EH (cell line): ENCODE measurements at regions not wholly inside any gene's neighbourhood (a gene's known extent, or its start where the extent isn't known, plus 50 kb on each side); places are given as distances from the start of the nearest gene placed in this dataset.

Experiments used
- DNase-seq: peaks from one replicate; pipeline ENCODE4 v3.0.0-alpha.2; 2015; ENCODE audit warnings: low read depth

DNA sequence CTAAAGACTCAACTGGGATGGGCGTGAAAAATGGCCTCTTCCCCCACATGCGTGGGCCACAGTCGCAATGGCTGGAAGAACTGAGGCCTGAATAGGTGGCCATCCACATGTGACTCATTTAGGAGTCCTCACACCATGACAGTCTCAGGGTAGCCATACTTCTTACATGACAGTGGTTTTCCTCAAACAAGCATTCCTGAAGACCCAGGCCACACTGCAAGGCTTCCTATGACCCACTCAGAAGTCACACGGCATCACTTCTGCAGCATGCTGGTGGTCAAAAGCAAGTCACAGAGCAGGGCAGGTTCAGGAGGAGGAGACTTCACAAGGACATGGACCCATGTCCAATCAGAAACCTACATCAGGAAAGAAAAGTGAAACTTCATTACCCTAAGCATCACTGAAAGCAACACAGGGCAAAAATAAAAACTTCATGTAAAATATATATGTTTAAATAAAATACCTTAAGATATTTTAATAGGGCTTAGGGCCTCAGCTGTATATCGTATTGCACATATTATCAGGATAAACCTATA is 257.1 kb downstream of the OPA1 start:
- no peak for DNase-seq

GRCh38 chr3:193851428-193851847 is 258.4 kb downstream of the OPA1 start:
- DNase-seq = no peak

DNA sequence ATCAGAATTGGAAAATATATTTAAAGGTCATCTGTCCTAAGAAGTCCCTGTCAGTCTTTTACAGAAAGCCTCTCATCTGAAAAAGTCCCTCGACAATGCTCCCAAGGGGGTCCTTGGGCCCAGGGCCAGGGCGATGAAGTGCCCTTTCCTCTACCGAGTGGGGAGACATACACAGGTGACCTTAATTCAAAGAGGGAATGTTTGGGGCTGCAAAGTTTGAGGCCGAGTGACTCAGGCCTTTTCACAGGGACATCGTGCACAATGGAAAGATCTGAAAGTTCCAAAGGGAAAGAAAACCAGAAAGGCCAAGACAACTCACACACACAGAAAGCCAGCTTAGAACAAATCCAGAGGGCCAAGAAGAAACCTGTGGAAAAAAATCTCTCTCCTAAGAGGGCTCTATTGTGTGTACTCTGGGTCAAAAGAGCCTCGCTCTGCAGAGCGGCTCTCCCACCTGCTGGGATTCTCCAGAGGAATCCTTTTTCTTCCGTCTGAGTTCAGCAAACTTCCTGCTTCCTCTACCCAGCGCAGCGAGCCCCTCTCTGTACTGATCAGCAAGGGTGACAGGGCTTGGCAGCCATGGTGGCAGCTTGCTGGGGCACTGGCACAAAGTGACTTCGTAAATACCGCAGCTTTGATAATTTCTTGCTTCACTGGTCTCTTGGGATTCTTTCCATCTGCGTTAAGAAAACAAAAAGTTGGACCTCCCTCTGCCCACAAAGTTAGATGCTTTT is 259.1 kb downstream of the OPA1 start:
- no peak for DNase-seq

- DNase-seq = no peak
Measured at GRCh38 chr3:193852901-193853300, 259.9 kb downstream of the OPA1 start.

DNA sequence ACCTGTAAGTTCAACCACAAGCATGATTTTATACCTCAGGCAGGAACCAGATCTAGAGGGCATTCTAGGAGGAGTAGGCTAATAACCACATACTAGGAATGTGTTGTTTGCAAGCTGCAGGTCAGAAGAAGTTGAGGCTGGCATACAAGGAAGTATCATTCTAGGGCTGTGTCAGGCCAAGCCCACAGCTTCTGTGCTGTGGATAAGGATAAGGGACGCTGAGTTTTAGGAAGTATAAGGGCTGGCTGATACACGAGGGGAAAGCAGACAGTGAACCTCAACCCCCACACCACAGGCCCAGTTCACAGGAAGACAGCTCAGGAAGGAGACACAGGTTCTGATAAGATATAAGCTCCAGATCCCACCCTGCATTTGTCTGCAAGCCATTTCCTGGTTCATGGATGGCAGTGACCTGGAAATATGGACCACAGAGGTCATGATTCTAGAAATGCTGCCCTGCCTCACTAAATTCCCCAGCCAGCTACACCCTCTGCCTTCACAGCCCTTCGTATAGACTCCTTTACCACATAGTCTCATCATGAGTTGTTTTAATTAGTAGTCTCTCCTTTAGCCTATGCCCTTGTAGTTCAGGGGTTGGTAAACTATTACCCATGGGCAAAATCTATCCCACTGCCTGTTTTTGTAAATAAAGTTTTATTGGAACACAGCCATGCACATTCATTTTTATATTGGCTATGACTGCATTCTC is 260.7 kb downstream of the OPA1 start:
- DNase-seq = no peak

DNA sequence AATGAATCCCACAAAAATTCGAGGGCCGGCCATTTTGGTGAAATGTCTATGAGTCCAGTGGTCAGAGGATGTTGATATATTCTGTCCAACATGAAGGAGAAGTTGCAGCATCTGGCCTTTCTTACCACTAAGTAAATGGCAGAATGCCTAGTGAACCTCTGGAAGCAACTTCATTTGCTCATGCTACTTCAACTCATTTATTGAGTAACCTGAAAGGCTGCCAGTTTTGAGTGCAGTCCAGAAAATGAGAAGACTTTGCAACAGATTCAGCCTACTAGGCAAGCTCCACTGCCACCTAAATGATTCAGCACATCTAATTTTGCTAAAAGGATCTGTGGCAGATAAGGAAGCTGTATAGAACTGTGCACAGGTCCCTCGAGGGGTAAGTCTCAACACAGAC is 265.0 kb downstream of the OPA1 start:
- peak; percentile 58 for DNase-seq

- DNase-seq = no peak
Measured at GRCh38 chr3:193859195-193859594, 266.2 kb downstream of the OPA1 start.

DNA sequence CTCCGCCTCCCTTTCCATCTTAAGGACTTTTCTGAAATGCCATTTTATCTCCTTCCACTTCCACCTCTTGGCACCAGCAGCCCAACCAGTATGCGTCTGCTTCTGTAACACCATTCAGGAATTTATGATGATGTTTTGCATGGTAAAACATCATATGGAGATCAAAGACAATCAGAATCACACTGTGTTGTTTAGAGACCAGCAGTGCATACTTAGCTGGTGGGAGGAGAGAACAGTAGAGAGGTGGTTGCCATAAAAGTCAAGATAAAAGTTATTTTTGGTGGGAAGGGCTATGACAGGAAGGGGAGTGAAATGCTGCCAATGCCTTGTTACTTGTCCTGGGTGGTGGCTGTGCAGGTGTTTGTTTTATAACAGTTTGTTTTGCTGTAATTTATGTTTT is 268.0 kb downstream of the OPA1 start:
- no peak for DNase-seq

GRCh38 chr3:193862843-193863242 is 269.8 kb downstream of the OPA1 start:
- no peak for DNase-seq

GRCh38 chr3:193863657-193864357 is 270.8 kb downstream of the OPA1 start:
- peak; percentile 34 for DNase-seq

GRCh38 chr3:193865339-193865738 is 270.6 kb upstream of the HES1 start:
- DNase-seq = no peak

DNA sequence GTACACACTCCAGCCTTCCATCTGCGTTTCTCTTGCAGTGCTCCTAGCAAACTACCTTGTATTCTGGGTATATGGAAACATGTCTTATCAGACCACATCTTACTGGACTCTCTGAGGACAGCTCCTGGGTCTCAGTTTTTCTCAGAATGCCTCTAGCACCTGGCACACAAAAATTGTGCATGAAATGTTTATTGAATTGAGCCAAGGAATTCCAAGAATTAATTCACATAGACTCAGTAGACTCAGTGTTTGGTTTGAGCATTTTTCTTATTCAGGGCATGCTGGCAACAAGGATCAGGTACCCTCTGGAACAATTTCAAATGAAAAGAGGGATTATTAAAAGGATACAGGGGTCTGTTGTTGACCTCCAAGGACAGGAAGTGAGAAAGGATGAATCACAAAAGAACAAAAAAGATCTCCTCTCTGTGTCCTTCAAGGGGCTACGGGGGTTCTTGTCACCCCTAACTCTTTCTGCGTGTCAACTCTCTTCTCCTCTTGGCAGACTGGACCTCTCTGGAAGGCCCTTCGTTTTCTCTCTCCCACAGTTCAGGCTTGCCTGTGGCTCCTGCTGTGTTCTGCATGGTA is 270.0 kb upstream of the HES1 start:
- DNase-seq = no peak

GRCh38 chr3:193868590-193868989 is 267.4 kb upstream of the HES1 start:
- no peak for DNase-seq

- peak; percentile 93 for DNase-seq
Measured at GRCh38 chr3:193869221-193870201, 266.4 kb upstream of the HES1 start.

DNA sequence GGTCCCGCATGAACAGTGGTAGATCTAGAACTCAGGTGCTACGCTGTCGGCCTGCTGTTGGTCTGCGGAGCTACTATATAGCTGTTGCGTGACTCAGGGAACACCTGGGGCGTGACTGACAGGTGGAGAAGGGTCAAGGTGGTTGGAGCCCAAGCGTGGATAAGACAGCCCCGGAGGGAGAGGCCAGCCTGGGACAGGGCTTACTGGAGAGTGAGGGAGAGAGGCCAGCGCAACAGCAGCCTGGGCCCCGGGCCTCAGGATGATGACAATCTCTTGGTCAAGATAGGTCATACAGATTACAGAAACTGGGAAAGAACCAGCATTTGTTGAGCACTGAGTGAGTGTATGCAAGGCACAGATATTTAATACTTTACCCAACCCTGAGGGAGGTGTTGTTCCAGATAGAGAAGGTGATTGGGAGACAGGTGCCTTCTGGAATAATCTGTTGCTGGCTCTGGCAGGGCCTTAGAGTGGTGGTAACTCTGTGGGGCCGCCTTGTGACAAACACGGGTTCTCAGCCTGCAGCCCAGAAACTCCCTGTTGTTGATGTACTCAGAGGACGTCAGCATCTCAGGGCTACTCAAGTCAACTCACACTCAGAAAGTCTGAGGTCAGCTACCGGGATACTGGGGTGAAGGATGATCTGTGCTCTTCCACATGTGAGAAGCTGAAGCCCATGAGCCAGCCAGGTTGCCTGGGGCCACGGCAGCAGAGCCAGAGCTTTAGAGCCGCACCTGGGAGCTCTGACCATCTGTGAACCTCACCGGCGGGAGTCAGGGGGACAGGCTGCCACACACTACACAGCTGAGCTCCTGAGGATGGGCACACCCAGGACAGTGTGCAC is 265.4 kb upstream of the HES1 start:
- DNase-seq = no peak

DNA sequence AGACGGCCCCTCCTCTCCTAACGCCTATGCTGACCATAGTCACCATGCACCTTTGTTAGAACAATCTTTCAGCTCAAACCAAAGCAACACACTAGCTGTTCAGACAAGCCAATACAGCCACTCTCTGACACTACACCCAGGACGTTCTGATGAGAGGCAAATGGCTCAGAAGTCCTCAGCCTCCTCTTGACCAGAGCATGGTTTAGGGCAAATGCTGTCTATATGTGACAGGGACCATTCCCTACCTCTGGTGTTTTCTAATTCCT is 264.8 kb upstream of the HES1 start:
- DNase-seq = no peak

DNA sequence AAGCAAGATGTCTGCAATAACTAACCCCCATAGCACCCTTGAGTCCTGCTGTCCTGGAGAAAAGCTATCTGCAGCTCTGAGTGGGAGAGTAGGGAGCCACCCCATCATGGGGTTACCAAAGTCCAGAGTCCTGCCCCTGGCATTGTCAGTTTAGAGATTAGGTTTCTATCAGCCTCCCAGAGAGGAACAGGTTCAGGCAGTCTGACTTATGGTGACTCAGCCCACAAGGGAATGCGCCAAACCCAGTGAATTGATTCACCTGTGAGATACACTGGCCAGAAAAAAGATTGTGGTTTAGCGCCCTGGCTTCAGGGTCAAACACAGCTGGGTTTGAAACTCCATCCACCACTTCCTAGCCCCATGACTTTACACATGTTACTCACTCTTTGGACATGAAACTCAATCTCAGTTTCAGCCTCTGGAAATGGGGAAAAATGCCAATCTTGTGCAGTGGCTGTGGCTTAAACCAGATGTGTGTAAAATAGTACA is 263.6 kb upstream of the HES1 start:
- DNase-seq = peak; percentile 80

DNA sequence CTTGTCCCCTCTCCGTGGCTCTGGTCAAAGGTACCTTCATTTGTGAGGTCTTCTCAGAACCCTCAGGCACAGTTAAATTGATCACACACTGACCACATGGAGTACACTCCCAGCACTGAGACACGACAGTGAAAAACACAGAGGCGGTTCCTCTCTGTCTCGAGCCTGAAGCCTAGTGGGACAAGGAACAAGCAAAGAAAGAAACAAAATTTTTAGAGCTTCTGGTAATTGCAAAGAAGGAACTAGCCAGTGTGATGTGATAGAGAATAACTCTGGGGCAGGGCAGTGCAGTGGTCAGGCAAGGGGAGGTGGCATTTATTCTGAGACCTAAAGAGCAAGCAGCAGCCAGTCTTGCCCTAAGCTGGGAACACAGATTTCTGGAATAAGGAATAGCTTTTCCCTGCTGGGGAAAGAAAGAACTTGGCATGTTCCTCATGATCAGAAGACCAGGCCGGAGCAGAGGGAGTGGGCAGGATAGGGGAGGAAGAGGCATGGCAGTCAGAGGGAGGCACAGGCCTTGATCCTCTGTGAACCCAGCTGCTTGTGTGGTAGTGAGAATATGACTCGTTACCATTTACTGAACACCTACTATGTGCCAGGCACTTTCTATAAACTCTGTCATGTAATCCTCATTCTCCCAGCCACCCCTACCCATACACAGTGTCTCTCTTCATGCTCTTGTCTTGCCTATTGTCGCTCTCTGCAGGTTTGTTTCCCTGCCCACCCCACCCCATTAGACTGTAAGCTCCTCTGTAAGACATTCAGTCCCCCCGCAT is 262.3 kb upstream of the HES1 start:
- DNase-seq = no peak

DNA sequence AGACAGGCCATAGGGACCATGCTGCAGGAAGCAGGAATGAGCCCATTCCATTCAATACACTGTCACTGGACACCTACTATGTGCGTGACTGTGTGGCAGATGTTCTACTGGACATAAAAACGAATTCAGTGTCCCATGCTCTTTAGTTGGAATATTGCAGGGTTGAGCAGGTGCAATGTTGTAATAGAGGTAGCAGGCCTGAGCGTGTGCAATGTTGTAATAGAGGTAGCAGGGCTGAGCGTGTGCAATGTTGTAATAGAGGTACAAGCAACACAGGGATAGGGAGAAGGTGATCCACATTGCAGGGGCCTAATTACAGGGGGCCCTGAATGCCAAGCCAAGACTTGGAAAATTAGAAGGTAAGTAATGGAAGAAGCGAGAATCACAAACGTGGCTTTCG is 261.4 kb upstream of the HES1 start:
- DNase-seq = no peak
